ENCODE measurements at regions not wholly inside any gene's neighbourhood (a gene's known extent, or its start where the extent isn't known, plus 50 kb on each side); places are given as distances from the start of the nearest gene placed in this dataset.

GRCh38 chr12:11565752-11566151 is 83.7 kb upstream of the ETV6 start:
- no peak for TF ChIP-seq POLR2A (IDR thresholded peaks at IDR 0.05)
- TF ChIP-seq CTCF (IDR thresholded peaks at IDR 0.05): no peak
- DNase-seq: no peak
- Histone ChIP-seq H3K9me3 (no peaks in the 10 kb centered on the region), H3K27me3 (no peaks in the 10 kb centered on the region), H3K4me1 (no peaks in the 10 kb centered on the region), H3K27ac (no peak overlapping the region), H3K36me3 (no peaks in the 10 kb centered on the region), H3K4me3 (no peak overlapping the region)
- WGBS, 2 donors: 20 to 24% methylated on average over 2 of the region's 2 CpGs
- intact Hi-C loops (cut with DNase I): no loop called here

- intact Hi-C loops (cut with DNase I): no loop called here
- Histone ChIP-seq H3K4me1 (no peaks in the 10 kb centered on the region), H3K27me3 (no peaks in the 10 kb centered on the region), H3K9me3 (no peaks in the 10 kb centered on the region), H3K36me3 (no peaks in the 10 kb centered on the region), H3K27ac (peak overlapping the region in 1 of 4 donors; percentile 46), H3K4me3 (no peak overlapping the region)
- 90 to 95% methylated on average over 3 of the region's 3 CpGs for WGBS, 2 donors
- no peak for DNase-seq
- no peak for TF ChIP-seq POLR2A (IDR thresholded peaks at IDR 0.05)
Measured at GRCh38 chr12:11568155-11568761, 81.2 kb upstream of the ETV6 start.

- intact Hi-C loops (cut with DNase I): no loop called here
- WGBS, 2 donors: 85 to 89% methylated on average over 4 to 7 of the region's 8 CpGs
- H3K4me1 ChIP-seq: no peaks in the 10 kb centered on the region
- no peaks in the 10 kb centered on the region for H3K36me3 ChIP-seq
- no peak for DNase-seq
- H3K9me3 ChIP-seq: no peaks in the 10 kb centered on the region
- H3K4me3 ChIP-seq: no peak overlapping the region
- no peaks in the 10 kb centered on the region for H3K27me3 ChIP-seq
- peak overlapping the region in 1 of 4 donors; percentile 46 for H3K27ac ChIP-seq
- TF ChIP-seq CTCF (IDR thresholded peaks at IDR 0.05) (no peak), POLR2A (IDR thresholded peaks at IDR 0.05) (no peak)
Measured at GRCh38 chr12:11568762-11569478, 80.6 kb upstream of the ETV6 start.

- DNase-seq: no peak
- no peak for TF ChIP-seq CTCF (IDR thresholded peaks at IDR 0.05)
- Histone ChIP-seq H3K27me3 (no peaks in the 10 kb centered on the region), H3K4me3 (no peak overlapping the region), H3K9me3 (no peaks in the 10 kb centered on the region), H3K27ac (no peak overlapping the region), H3K36me3 (no peaks in the 10 kb centered on the region), H3K4me1 (no peaks in the 10 kb centered on the region)
- intact Hi-C loops (cut with DNase I): no loop called here
Measured at GRCh38 chr12:11569716-11570115, 79.8 kb upstream of the ETV6 start.

GRCh38 chr12:11573880-11574279 is 75.6 kb upstream of the ETV6 start:
- intact Hi-C loops (cut with DNase I): no loop called here
- WGBS, 2 donors: 86 to 96% methylated on average over 2 of the region's 2 CpGs
- Histone ChIP-seq H3K27me3 (no peaks in the 10 kb centered on the region), H3K4me1 (peaks cover 5 to 32% (median 19%) of the 10 kb centered on the region in 3 donors), H3K27ac (no peak overlapping the region), H3K4me3 (no peak overlapping the region), H3K9me3 (no peaks in the 10 kb centered on the region), H3K36me3 (no peaks in the 10 kb centered on the region)
- no peak for DNase-seq
- TF ChIP-seq CTCF (IDR thresholded peaks at IDR 0.05): no peak
- no peak for TF ChIP-seq POLR2A (IDR thresholded peaks at IDR 0.05)

Data from esophagus squamous epithelium (tissue), 5 donors.